CD14-positive monocyte (primary cell): ENCODE measurements at regions not wholly inside any gene's neighbourhood (a gene's known extent, or its start where the extent isn't known, plus 50 kb on each side); places are given as distances from the start of the nearest gene placed in this dataset.

ENCODE experiments used
- DNase-seq, 3 donors: peaks; one replicate each; pipeline ENCODE4 v3.0.0-alpha.2; 2011 to 2022
- H2AFZ ChIP-seq: 2 replicates; pipeline ENCODE4 v1.6.0; 2012; ENCODE audit warnings: mild to moderate bottlenecking, low read depth, low read length, inconsistent platforms; ENCODE audit not compliant: insufficient read depth, poor library complexity, severe bottlenecking
- H3K27ac ChIP-seq, 2 donors: 1 replicate in 1 of 2; 2 replicates in 1 of 2; pipeline ENCODE4 v1.5.1; 2012 to 2013; ENCODE audit warnings: low read length in 2 of 2, control low read depth in 1 of 2, inconsistent platforms in 1 of 2, low read depth in 1 of 2, mild to moderate bottlenecking in 1 of 2
- H3K27me3 ChIP-seq, 2 donors: one replicate each; pipeline versions ENCODE4 v1.6.0 to v1.6.1; 2011 to 2013; ENCODE audit warnings: low read length in 2 of 2; ENCODE audit not compliant: control insufficient read depth in 2 of 2, insufficient read depth in 2 of 2
- H3K36me3 ChIP-seq, 2 donors: replicated peaks in 1 of 2; 1 replicate in 1 of 2; 2 replicates in 1 of 2; pipeline versions ENCODE4 v1.5.1 to v1.6.1; 2012 to 2013; ENCODE audit warnings: low read length in 2 of 2, control low read depth in 1 of 2, inconsistent platforms in 1 of 2, mild to moderate bottlenecking in 1 of 2; ENCODE audit not compliant: insufficient read depth in 2 of 2, control insufficient read depth in 1 of 2
- H3K4me1 ChIP-seq, 2 donors: 1 replicate in 1 of 2; 2 replicates in 1 of 2; pipeline versions ENCODE4 v1.5.1 to v1.6.1; 2012 to 2013; ENCODE audit warnings: low read length in 2 of 2, control low read depth in 1 of 2, inconsistent platforms in 1 of 2, mild to moderate bottlenecking in 1 of 2, moderate library complexity in 1 of 2; ENCODE audit not compliant: insufficient read depth in 2 of 2, control insufficient read depth in 1 of 2
- H3K4me2 ChIP-seq: replicated peaks from 2 replicates; pipeline ENCODE3; 2012; ENCODE audit warnings: low read length, moderate library complexity, mild to moderate bottlenecking; ENCODE audit not compliant: poor library complexity, severe bottlenecking; ENCODE audit errors: extremely low read depth
- H3K4me3 ChIP-seq, 3 experiments: fragments of 200-600 bp in 1 of 3; sonication (generic) in 1 of 3; replicated peaks in 1 of 3; 1 replicate in 2 of 3; 2 replicates in 1 of 3; pipeline ENCODE4 v1.5.1; 2011 to 2013; ENCODE audit warnings: low read length in 3 of 3, mild to moderate bottlenecking in 3 of 3, control low read depth in 2 of 3, low read depth in 2 of 3, inconsistent platforms in 1 of 3, moderate library complexity in 1 of 3
- H3K79me2 ChIP-seq: 2 replicates; pipeline ENCODE4 v1.6.0; 2012; ENCODE audit warnings: mild to moderate bottlenecking, control low read depth, inconsistent platforms, low read length, moderate library complexity; ENCODE audit not compliant: insufficient read depth
- H3K9ac ChIP-seq: 2 replicates; pipeline ENCODE4 v1.6.0; 2017; ENCODE audit warnings: low read length, mild to moderate bottlenecking; ENCODE audit not compliant: insufficient read depth, poor library complexity, severe bottlenecking
- H3K9me3 ChIP-seq, 2 donors: replicated peaks in 1 of 2; 1 replicate in 1 of 2; 2 replicates in 1 of 2; pipeline versions ENCODE4 v1.5.1 to v1.6.1; 2012 to 2013; ENCODE audit warnings: low read length in 2 of 2, control low read depth in 1 of 2; ENCODE audit not compliant: control insufficient read depth in 1 of 2, insufficient read depth in 1 of 2
- H4K20me1 ChIP-seq: 2 replicates; pipeline ENCODE4 v1.6.0; 2012; ENCODE audit warnings: mild to moderate bottlenecking, low read length, control low read depth, moderate library complexity; ENCODE audit not compliant: insufficient read depth
- H3K27ac Mint-ChIP-seq, 7 donors: one replicate each; pipeline ENCODE4 v1.8.0; 2020; ENCODE audit warnings: mild to moderate bottlenecking in 7 of 7, mixed read lengths in 7 of 7, moderate library complexity in 6 of 7, inconsistent platforms in 2 of 7
- H3K27me3 Mint-ChIP-seq, 3 donors: one replicate each; pipeline ENCODE4 v1.8.0; 2021 to 2022; ENCODE audit warnings: low read depth in 3 of 3, mild to moderate bottlenecking in 3 of 3, mixed read lengths in 3 of 3, moderate library complexity in 3 of 3, inconsistent platforms in 1 of 3
- H3K36me3 Mint-ChIP-seq, 2 donors: one replicate each; pipeline ENCODE4 v1.8.0; 2020; ENCODE audit warnings: mixed read lengths in 2 of 2, inconsistent platforms in 1 of 2, mild to moderate bottlenecking in 1 of 2
- H3K4me1 Mint-ChIP-seq: one replicate; pipeline ENCODE4 v1.8.0; 2020; ENCODE audit warnings: mild to moderate bottlenecking, mixed read lengths
- H3K4me3 Mint-ChIP-seq, 2 donors: one replicate each; pipeline ENCODE4 v1.8.0; 2020; ENCODE audit warnings: mild to moderate bottlenecking in 2 of 2, mixed read lengths in 2 of 2, moderate library complexity in 1 of 2
- H3K9me3 Mint-ChIP-seq, 7 donors: one replicate each; pipeline ENCODE4 v1.8.0; 2020 to 2022; ENCODE audit warnings: mixed read lengths in 7 of 7, mild to moderate bottlenecking in 6 of 7, moderate library complexity in 6 of 7, inconsistent platforms in 2 of 7
- CTCF ChIP-seq: fragments of 200-600 bp; IDR thresholded peaks from one replicate; pipeline ENCODE4 v1.8.0; 2022; ENCODE audit warnings: antibody characterized with exemption, mild to moderate bottlenecking
- WGBS: methylation state at CpG from one replicate; pipeline ENCODE4 v1.1.5; 2013; ENCODE audit warnings: missing lambda C conversion rate; ENCODE audit not compliant: insufficient coverage; 5-methylcytosine and 5-hydroxymethylcytosine counted together
- intact Hi-C, 2 donors: fragments of 100-400 bp; cut with micrococcal nuclease; formaldehyde crosslinking; loops; one replicate each; pipeline versions ENCODE4 v1.15.0 to v1.15.1; 2023

GRCh38 chr5:92863666-92864065 is 717.4 kb downstream of the NR2F1-AS1 start:
- Histone ChIP-seq H3K9me3 (peaks cover 0 to 2% of the 10 kb centered on the region in 2 donors), H4K20me1 (no peaks in the 10 kb centered on the region), H3K36me3 (no peaks in the 10 kb centered on the region), H2AFZ (no peak overlapping the region), H3K27me3 (no peaks in the 10 kb centered on the region), H3K4me2 (no peak overlapping the region), H3K4me3 (no peak overlapping the region), H3K27ac (no peak overlapping the region), H3K79me2 (no peaks in the 10 kb centered on the region), H3K4me1 (no peaks in the 10 kb centered on the region), H3K9ac (no peak overlapping the region)
- H3K9me3 Mint-ChIP-seq: peaks cover 0 to 4% (median 0%) of the 10 kb centered on the region in 7 donors
- H3K27me3 Mint-ChIP-seq: no peaks in the 10 kb centered on the region
- no peak for DNase-seq
- intact Hi-C loops: no loop called here
- no peaks in the 10 kb centered on the region for H3K36me3 Mint-ChIP-seq
- no peak overlapping the region for H3K27ac Mint-ChIP-seq
- TF ChIP-seq CTCF: no peak
- H3K4me3 Mint-ChIP-seq: no peak overlapping the region
- H3K4me1 Mint-ChIP-seq: no peaks in the 10 kb centered on the region
- no CpG with 5 or more reads among the region's 2 CpGs for WGBS

GRCh38 chr5:92861531-92862285 is 719.3 kb downstream of the NR2F1-AS1 start:
- H3K27ac Mint-ChIP-seq: no peak overlapping the region
- peaks cover 0 to 2% (median 0%) of the 10 kb centered on the region in 7 donors for H3K9me3 Mint-ChIP-seq
- Histone ChIP-seq H3K36me3 (no peaks in the 10 kb centered on the region), H2AFZ (no peak overlapping the region), H4K20me1 (no peaks in the 10 kb centered on the region), H3K9ac (no peak overlapping the region), H3K79me2 (no peaks in the 10 kb centered on the region), H3K4me1 (no peaks in the 10 kb centered on the region), H3K9me3 (peaks cover 0 to 2% of the 10 kb centered on the region in 2 donors), H3K27me3 (no peaks in the 10 kb centered on the region), H3K4me3 (no peak overlapping the region), H3K4me2 (no peak overlapping the region), H3K27ac (no peak overlapping the region)
- intact Hi-C loops: no loop called here
- no peaks in the 10 kb centered on the region for H3K4me1 Mint-ChIP-seq
- no peak for TF ChIP-seq CTCF
- no peaks in the 10 kb centered on the region for H3K27me3 Mint-ChIP-seq
- no CpG with 5 or more reads among the region's 3 CpGs for WGBS
- no peak for DNase-seq
- H3K4me3 Mint-ChIP-seq: no peak overlapping the region
- H3K36me3 Mint-ChIP-seq: no peaks in the 10 kb centered on the region
